Vagina (tissue), 2 donors: ENCODE measurements at regions not wholly inside any gene's neighbourhood (a gene's known extent, or its start where the extent isn't known, plus 50 kb on each side); places are given as distances from the start of the nearest gene placed in this dataset.

Experiments used
- POLR2A ChIP-seq, 2 donors: fragments of 450-650 bp; IDR thresholded peaks; one replicate each; pipeline ENCODE4 v1.6.1; 2017; ENCODE audit warnings: antibody characterized with exemption in 2 of 2, mild to moderate bottlenecking in 2 of 2, moderate library complexity in 2 of 2
- TF ChIP-seq, protein P1 (sequence below), 3 experiments: fragments of 450-650 bp in 2 of 3; fragments of 200-600 bp in 1 of 3; sonication (generic) in 1 of 3; IDR thresholded peaks; one replicate each; pipeline ENCODE4 v1.5.1; 2017 to 2019; ENCODE audit warnings: antibody characterized with exemption in 3 of 3, mild to moderate bottlenecking in 2 of 3, moderate library complexity in 2 of 3

DNA sequence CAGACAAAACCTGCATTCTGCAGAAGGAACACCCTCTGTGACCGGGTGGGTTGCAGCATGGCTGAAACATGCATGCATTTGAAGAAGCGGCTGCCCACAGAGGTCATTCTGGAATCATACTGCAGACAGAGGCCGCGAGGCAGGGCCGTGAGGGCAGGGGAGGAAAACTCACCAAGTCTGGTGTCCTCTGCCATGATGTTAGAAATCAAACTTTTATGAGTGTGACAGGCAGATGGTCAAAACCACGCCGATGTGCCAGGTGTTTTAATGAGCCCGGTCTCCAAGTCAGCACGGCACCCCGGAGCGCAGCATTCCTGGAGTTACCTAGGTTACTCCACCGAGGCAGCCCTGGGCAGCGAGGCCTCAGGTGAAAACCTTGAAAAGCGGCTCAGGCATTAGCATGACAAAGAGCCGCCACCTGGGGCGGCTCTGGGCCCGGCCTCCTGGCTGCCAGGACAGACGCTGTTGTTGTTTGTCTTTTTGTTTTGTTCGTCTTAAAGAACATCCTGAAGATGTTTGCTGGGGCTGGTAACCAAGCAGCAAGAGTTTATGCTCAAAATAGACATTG lies 255.6 kb downstream of the ERMARD start:
- TF ChIP-seq, protein P1, sequence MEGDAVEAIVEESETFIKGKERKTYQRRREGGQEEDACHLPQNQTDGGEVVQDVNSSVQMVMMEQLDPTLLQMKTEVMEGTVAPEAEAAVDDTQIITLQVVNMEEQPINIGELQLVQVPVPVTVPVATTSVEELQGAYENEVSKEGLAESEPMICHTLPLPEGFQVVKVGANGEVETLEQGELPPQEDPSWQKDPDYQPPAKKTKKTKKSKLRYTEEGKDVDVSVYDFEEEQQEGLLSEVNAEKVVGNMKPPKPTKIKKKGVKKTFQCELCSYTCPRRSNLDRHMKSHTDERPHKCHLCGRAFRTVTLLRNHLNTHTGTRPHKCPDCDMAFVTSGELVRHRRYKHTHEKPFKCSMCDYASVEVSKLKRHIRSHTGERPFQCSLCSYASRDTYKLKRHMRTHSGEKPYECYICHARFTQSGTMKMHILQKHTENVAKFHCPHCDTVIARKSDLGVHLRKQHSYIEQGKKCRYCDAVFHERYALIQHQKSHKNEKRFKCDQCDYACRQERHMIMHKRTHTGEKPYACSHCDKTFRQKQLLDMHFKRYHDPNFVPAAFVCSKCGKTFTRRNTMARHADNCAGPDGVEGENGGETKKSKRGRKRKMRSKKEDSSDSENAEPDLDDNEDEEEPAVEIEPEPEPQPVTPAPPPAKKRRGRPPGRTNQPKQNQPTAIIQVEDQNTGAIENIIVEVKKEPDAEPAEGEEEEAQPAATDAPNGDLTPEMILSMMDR (IDR thresholded peaks at IDR 0.05): no peak
- no peak for TF ChIP-seq POLR2A (IDR thresholded peaks at IDR 0.05)
